Neural cell (in vitro differentiated cells): ENCODE measurements at regions not wholly inside any gene's neighbourhood (a gene's known extent, or its start where the extent isn't known, plus 50 kb on each side); places are given as distances from the start of the nearest gene placed in this dataset.

Source experiments
- H2AFZ ChIP-seq: fragments of 200-600, 300-800 bp; sonication (generic), shearing (Covaris generic); 2 replicates; pipeline ENCODE4 v1.6.0; 2014; ENCODE audit warnings: low read depth, mild to moderate bottlenecking, antibody characterized with exemption, low read length, moderate library complexity
- H3F3A ChIP-seq: fragments of 200-600 bp; shearing (Covaris generic); 2 replicates; pipeline ENCODE4 v1.6.1; 2016; ENCODE audit warnings: mild to moderate bottlenecking, moderate library complexity, mixed read lengths, antibody characterized with exemption, low read length; ENCODE audit not compliant: insufficient read depth, poor library complexity, severe bottlenecking
- H3K27ac ChIP-seq: fragments of 200-600, 300-800 bp; sonication (generic), shearing (Covaris generic); 2 replicates; pipeline ENCODE4 v1.5.1; 2014; ENCODE audit warnings: mild to moderate bottlenecking, low read length, moderate library complexity
- H3K27me3 ChIP-seq: fragments of 300-800, 200-600 bp; sonication (generic), shearing (Covaris generic); 2 replicates; pipeline ENCODE4 v1.6.0; 2014; ENCODE audit warnings: mild to moderate bottlenecking, low read depth, low read length, moderate library complexity; ENCODE audit not compliant: insufficient read depth
- H3K36me3 ChIP-seq: fragments of 300-800, 200-600 bp; sonication (generic), shearing (Covaris generic); 2 replicates; pipeline ENCODE4 v1.5.1; 2014; ENCODE audit warnings: mild to moderate bottlenecking, antibody characterized with exemption, low read length, moderate library complexity; ENCODE audit not compliant: insufficient read depth
- H3K4me2 ChIP-seq: fragments of 300-800, 200-600 bp; sonication (generic), shearing (Covaris generic); 2 replicates; pipeline ENCODE4 v1.6.0; 2014; ENCODE audit warnings: mild to moderate bottlenecking, low read length
- H3K4me3 ChIP-seq: fragments of 300-800, 200-600 bp; sonication (generic), shearing (Covaris generic); 2 replicates; pipeline ENCODE4 v1.5.1; 2014; ENCODE audit warnings: mild to moderate bottlenecking, low read length, moderate library complexity
- H3K79me2 ChIP-seq: fragments of 200-600 bp; shearing (Covaris generic); replicated peaks from 2 replicates; pipeline ENCODE4 v1.6.0; 2014; ENCODE audit warnings: mild to moderate bottlenecking, low read length, moderate library complexity; ENCODE audit not compliant: insufficient read depth
- H3K9ac ChIP-seq: fragments of 300-800, 200-600 bp; sonication (generic), shearing (Covaris generic); 2 replicates; pipeline ENCODE4 v1.6.1; 2016; ENCODE audit warnings: mild to moderate bottlenecking, low read length, mixed read lengths
- H3K9me2 ChIP-seq: fragments of 200-600 bp; shearing (Covaris generic); 2 replicates; pipeline ENCODE4 v1.6.1; 2016; ENCODE audit warnings: mild to moderate bottlenecking, low read length, mixed read lengths; ENCODE audit not compliant: insufficient read depth
- H3K9me3 ChIP-seq: fragments of 200-600, 300-800 bp; sonication (generic), shearing (Covaris generic); 2 replicates; pipeline ENCODE4 v1.6.1; 2016; ENCODE audit warnings: mild to moderate bottlenecking, mixed run types, low read length, moderate library complexity, mixed read lengths
- H4K20me1 ChIP-seq: fragments of 200-600 bp; shearing (Covaris generic); 2 replicates; pipeline ENCODE4 v1.6.1; 2016; ENCODE audit warnings: mild to moderate bottlenecking, mixed run types; ENCODE audit not compliant: insufficient read depth
- CTCF ChIP-seq: fragments of 450-650 bp; IDR thresholded peaks from 2 replicates; pipeline ENCODE4 v1.5.1; 2014; ENCODE audit warnings: antibody characterized with exemption, mild to moderate bottlenecking, moderate library complexity; ENCODE audit not compliant: poor library complexity, severe bottlenecking
- EP300 ChIP-seq: fragments of 450-650 bp; conservative IDR thresholded peaks from 2 replicates; pipeline ENCODE4 v1.6.1; 2014; ENCODE audit warnings: antibody characterized with exemption, mild to moderate bottlenecking, moderate library complexity; ENCODE audit not compliant: poor library complexity, severe bottlenecking
- EZH2 ChIP-seq: fragments of 200-600, 300-800 bp; shearing (Covaris generic), sonication (generic); IDR thresholded peaks from 2 replicates; pipeline ENCODE4 v1.6.1; 2014; ENCODE audit warnings: antibody characterized with exemption, low read length, borderline replicate concordance, mild to moderate bottlenecking; ENCODE audit not compliant: insufficient read depth, poor library complexity, severe bottlenecking
- MXI1 ChIP-seq: fragments of 450-650 bp; conservative IDR thresholded peaks from 2 replicates; pipeline ENCODE4 v1.6.1; 2014; ENCODE audit warnings: antibody characterized with exemption, mild to moderate bottlenecking; ENCODE audit not compliant: poor library complexity, severe bottlenecking
- POLR2AphosphoS5 ChIP-seq: IDR thresholded peaks from 2 replicates; pipeline ENCODE4 v1.6.1; 2012
- RAD21 ChIP-seq: fragments of 450-650 bp; conservative IDR thresholded peaks from 2 replicates; pipeline ENCODE4 v1.6.1; 2014; ENCODE audit warnings: antibody characterized with exemption, mild to moderate bottlenecking, moderate library complexity
- REST ChIP-seq: IDR thresholded peaks from 2 replicates; pipeline ENCODE4 v1.6.1; 2012; ENCODE audit warnings: borderline replicate concordance
- SMC3 ChIP-seq: fragments of 450-650 bp; conservative IDR thresholded peaks from 2 replicates; pipeline ENCODE4 v1.6.1; 2014; ENCODE audit warnings: antibody characterized with exemption, mild to moderate bottlenecking, moderate library complexity; ENCODE audit not compliant: poor library complexity
- TAF1 ChIP-seq: IDR thresholded peaks from 2 replicates; pipeline ENCODE4 v1.6.1; 2012; ENCODE audit warnings: low read depth

- no peak overlapping the region for H3K4me3 ChIP-seq
- no peak overlapping the region for H3K27ac ChIP-seq
- H3K9ac ChIP-seq, result no peak overlapping the region
- H4K20me1 ChIP-seq, result no peaks in the 10 kb centered on the region
- H3K36me3 ChIP-seq, result no peaks in the 10 kb centered on the region
- H3K9me2 ChIP-seq, result no peaks in the 10 kb centered on the region
- H3K27me3 ChIP-seq, result no peaks in the 10 kb centered on the region
- H3K4me2 ChIP-seq, result no peak overlapping the region
- no peaks in the 10 kb centered on the region for H3F3A ChIP-seq
- TF ChIP-seq RAD21 (no peak), EP300 (no peak), EZH2 (no peak), MXI1 (no peak), POLR2AphosphoS5 (no peak), REST (no peak), SMC3 (no peak), CTCF (no peak), TAF1 (no peak)
- H3K9me3 ChIP-seq, result no peaks in the 10 kb centered on the region
- H2AFZ ChIP-seq, result no peak overlapping the region
- H3K79me2 ChIP-seq, result no peaks in the 10 kb centered on the region
Observed at GRCh38 chr9:16182784-16183183, 629.9 kb downstream of the CCDC171 start.

- no peaks in the 10 kb centered on the region for H3K36me3 ChIP-seq
- H4K20me1 ChIP-seq, result no peaks in the 10 kb centered on the region
- no peaks in the 10 kb centered on the region for H3F3A ChIP-seq
- H3K27ac ChIP-seq, result no peak overlapping the region
- TF ChIP-seq MXI1 (no peak), RAD21 (no peak), CTCF (no peak), SMC3 (no peak), TAF1 (no peak), POLR2AphosphoS5 (no peak), REST (no peak), EP300 (no peak), EZH2 (no peak)
- H3K4me2 ChIP-seq, result no peak overlapping the region
- H2AFZ ChIP-seq, result no peak overlapping the region
- no peaks in the 10 kb centered on the region for H3K27me3 ChIP-seq
- no peaks in the 10 kb centered on the region for H3K79me2 ChIP-seq
- no peaks in the 10 kb centered on the region for H3K9me3 ChIP-seq
- H3K9me2 ChIP-seq, result no peaks in the 10 kb centered on the region
- no peak overlapping the region for H3K4me3 ChIP-seq
- no peak overlapping the region for H3K9ac ChIP-seq
Observed at GRCh38 chr9:16184964-16185646, 632.3 kb downstream of the CCDC171 start.
